GM18505 (cell line): ENCODE measurements at regions not wholly inside any gene's neighbourhood (a gene's known extent, or its start where the extent isn't known, plus 50 kb on each side); places are given as distances from the start of the nearest gene placed in this dataset.

Experiments used
- ATAC-seq: cut with Tn5 transposase; IDR thresholded peaks from one replicate; pipeline ENCODE4 v1.9.1; 2021; ENCODE audit not compliant: unreplicated experiment
- POLR2A ChIP-seq: IDR thresholded peaks from 4 replicates; pipeline ENCODE4 v1.6.1; 2011; ENCODE audit warnings: borderline replicate concordance; ENCODE audit not compliant: insufficient read depth, insufficient read length; ENCODE audit errors: extremely low read depth

- no peak for TF ChIP-seq POLR2A
- no peak for ATAC-seq
Measured at GRCh38 chr1:110774398-110774797, 98.5 kb upstream of the CD53 start.

GRCh38 chr1:110773813-110774212, 99.1 kb upstream of the KCNA3 start:
- no peak for TF ChIP-seq POLR2A
- no peak for ATAC-seq

- no peak for ATAC-seq
- no peak for TF ChIP-seq POLR2A
Measured at GRCh38 chr1:110771245-110772022, 96.7 kb upstream of the KCNA3 start.

- no peak for ATAC-seq
- no peak for TF ChIP-seq POLR2A
Measured at GRCh38 chr1:110770832-110771231, 96.1 kb upstream of the KCNA3 start.

- no peak for ATAC-seq
- no peak for TF ChIP-seq POLR2A
Measured at GRCh38 chr1:110768605-110769004, 93.9 kb upstream of the KCNA3 start.

GRCh38 chr1:110766336-110766647, 91.6 kb upstream of the KCNA3 start:
- no peak for TF ChIP-seq POLR2A
- ATAC-seq = no peak

- TF ChIP-seq POLR2A = no peak
- no peak for ATAC-seq
Measured at GRCh38 chr1:110765640-110766335, 91.0 kb upstream of the KCNA3 start.

- no peak for ATAC-seq
- no peak for TF ChIP-seq POLR2A
Measured at GRCh38 chr1:110763149-110763548, 88.4 kb upstream of the KCNA3 start.

GRCh38 chr1:110760321-110760720, 85.6 kb upstream of the KCNA3 start:
- TF ChIP-seq POLR2A = no peak
- ATAC-seq = no peak

GRCh38 chr1:110756506-110756905, 81.8 kb upstream of the KCNA3 start:
- no peak for TF ChIP-seq POLR2A
- no peak for ATAC-seq

- ATAC-seq = no peak
- no peak for TF ChIP-seq POLR2A
Measured at GRCh38 chr1:110752941-110753725, 78.4 kb upstream of the KCNA3 start.

- ATAC-seq = no peak
- no peak for TF ChIP-seq POLR2A
Measured at GRCh38 chr1:110750562-110750961, 75.8 kb upstream of the KCNA3 start.

- ATAC-seq = no peak
- no peak for TF ChIP-seq POLR2A
Measured at GRCh38 chr1:110749960-110750359, 75.2 kb upstream of the KCNA3 start.
